GM18520 (cell line): ENCODE measurements at regions not wholly inside any gene's neighbourhood (a gene's known extent, or its start where the extent isn't known, plus 50 kb on each side); places are given as distances from the start of the nearest gene placed in this dataset.

ENCODE experiments used
- ATAC-seq: cut with Tn5 transposase; IDR thresholded peaks from one replicate; pipeline ENCODE4 v1.9.1; 2021; ENCODE audit not compliant: unreplicated experiment

DNA sequence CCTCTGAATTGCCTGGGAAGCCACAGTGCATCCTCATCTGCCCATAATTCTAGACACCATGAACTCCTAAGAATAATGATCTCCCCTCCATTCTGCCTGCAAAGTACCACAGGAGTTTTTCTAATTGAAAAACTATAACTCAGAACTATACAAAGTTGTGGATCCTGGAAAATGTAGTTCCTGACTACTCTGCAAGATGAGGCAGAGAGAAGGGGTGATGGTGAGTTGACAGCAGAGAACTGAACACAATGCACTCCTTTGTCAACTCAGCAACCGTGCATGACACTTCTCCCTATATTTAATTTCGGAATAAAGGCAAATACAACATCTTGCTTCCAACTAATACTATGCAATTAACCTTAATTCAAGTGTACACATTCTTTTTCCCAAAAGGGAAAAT, 471.1 kb upstream of the FAM98A start:
- ATAC-seq, result no peak

DNA sequence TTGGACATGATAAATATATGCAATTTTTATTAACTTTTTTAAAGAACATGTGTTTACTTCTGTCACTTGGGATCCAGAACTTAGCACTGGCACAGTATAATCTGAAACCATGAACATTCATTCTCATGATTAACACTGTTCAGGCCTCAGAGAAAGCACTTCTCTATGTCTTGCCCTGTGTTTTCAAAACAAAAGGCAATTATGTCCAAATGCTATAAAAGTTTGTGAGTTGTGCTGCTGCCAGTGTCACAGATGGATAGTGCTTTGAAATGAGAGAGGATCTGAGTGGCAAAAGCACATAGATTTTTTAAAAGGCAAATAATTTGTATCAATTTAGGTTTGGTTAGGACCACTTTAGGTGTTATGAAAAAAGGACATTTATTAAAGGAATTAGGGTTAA, 470.5 kb upstream of the FAM98A start:
- no peak for ATAC-seq

DNA sequence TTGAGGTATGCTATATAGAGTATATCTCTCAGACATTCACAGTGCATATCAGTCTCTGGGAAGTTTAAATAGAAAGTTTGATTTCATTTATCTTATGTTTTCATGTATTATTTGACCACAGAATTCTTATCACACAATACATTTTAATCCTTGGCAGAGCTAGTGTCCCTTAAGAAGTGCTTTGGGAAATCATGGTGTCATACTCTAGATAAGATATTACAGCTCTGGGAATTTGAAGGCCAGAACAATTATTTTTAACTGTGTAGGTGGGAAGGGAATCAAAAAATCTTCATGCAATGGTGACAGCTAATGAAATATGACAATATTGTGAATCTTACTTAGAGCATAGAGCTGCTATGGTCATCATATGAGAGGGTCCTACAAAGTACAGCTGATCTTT, 451.3 kb upstream of the FAM98A start:
- ATAC-seq, result no peak

DNA sequence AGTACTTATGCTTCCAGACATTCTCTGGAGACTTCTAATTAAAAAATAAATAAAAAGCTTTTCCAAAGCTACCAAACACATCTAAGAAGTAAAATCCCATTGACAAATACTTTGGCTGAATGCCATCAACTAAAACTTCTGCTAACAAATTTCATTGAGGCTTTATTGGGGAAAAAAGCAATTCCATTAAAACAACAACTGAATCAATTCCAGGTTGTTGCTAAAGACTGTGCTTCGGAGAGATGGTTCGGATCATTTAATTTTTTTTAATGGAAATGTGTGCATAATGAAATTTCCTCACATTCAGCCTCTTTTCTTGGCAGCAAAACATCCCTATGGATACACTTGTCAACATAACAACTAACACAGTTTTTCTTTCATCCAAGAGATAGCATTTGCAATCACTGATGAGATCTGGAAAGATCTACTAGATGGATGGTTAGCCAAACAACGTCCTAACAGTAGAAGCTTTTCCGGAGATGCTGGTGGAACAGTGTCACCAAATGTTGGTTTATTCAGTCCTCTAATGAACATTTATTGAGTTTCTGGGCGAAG, 446.1 kb upstream of the FAM98A start:
- no peak for ATAC-seq

DNA sequence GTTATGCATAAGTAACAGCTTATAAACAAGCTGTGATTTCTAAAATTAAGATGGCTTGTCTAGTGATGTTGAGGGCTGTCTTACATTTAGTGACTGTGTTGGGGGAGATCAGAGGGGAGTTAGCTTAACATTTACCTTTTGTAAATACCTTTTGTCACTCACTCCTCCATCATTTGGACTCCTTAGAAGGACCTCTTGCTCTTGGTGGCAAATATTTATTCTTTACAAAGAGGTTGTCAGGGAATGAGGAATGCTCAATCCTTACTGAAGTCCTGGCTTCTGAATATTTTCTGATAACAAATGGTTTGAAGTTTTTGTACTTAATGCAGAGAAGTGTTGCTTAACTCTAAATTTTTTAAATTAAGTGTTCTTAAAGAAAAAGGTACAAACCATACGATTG, 438.8 kb upstream of the FAM98A start:
- ATAC-seq, result no peak

DNA sequence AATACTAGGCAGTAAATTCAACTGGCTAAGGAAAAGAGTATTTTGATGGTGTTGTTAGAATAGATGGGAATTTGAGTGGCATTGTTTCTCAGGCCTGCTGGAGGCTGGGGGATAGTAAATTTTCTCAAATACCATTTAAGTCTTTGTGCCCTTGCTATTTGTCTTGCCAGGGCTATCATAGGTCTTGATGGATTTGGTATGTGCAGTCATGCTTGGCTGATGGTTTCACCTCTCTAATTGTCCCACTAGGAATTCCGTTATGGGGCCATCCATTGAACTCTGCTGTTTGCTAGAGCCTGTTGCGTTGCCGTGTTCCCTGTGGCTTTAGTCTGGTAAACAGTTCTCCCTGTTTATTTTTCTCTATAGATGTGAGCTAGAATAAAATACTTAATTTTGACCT, 438.1 kb upstream of the FAM98A start:
- no peak for ATAC-seq

DNA sequence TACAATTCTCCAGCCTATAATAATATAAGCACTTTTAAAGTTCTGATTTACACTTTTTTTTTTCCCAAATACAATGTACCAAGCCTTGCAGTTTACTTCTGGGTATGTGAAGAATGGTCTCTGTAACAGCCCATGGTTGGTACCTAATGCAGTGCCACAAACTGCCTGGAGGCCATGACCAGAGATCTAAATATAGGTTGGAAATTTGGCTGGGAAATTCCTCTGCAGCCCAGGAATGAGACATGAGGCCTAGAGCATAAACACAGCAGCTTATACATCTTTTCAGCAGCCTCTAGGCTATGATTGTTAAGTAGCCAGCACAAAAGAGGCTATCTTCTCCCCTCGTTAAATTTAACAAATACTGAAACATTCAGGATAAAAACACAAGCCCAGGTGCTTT, 432.0 kb upstream of the FAM98A start:
- ATAC-seq, result no peak

DNA sequence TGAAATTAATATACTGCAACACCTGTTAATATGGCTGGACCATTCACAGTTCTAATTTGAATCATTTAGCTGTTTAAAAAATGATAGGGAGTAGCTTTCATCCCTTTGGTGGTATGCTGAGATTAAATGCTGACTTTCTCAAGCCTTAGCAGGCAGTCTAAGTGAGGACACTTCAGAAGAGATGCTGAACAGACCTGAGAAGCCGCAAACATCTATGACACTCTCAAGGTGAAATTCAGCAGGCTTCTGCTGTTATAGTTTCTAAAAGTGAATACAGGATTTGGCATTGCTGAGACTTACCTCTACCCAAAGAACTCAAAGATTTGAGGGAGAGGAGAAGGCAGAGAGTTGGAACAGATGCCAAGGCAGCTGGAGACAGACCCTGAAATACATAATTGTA, 431.2 kb upstream of the FAM98A start:
- ATAC-seq, result no peak

DNA sequence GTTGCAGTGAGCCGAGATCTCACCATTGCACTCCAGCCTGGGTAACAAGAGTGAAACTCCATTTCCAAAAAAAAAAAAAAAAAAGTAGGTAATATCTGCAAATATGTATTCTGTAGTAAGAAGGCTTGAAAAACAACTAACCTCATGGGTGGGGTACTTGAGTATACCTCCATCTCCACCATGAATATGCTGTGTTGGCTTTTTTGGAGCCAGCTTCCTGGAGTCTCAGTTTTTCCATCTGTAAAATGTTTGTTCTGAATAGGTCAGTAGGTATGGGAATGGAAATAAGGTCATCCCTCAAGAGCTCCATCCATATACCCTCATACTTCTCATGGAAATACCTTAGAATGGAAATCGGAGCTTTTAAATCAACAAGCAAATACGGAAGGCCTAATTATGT, 430.0 kb upstream of the FAM98A start:
- no peak for ATAC-seq

DNA sequence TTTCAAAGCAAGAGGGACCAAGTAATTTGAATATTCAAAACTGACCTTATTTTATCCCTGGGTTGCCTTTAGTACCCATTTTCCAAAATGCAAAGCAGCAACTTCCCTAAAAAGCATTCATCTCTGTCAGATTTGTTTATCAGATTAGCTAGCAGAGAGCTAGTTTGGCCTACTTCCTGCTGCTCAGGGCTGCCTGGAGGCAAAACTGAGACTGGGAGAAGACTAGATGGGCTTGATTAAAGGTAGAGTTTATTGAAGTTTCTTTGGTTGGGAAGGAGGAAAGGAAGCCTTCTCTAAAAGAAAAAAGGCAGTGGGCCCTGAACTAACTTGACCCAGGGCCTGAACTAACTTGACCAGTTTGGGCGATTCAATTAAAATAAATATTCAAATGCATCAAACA, 426.1 kb upstream of the FAM98A start:
- no peak for ATAC-seq

DNA sequence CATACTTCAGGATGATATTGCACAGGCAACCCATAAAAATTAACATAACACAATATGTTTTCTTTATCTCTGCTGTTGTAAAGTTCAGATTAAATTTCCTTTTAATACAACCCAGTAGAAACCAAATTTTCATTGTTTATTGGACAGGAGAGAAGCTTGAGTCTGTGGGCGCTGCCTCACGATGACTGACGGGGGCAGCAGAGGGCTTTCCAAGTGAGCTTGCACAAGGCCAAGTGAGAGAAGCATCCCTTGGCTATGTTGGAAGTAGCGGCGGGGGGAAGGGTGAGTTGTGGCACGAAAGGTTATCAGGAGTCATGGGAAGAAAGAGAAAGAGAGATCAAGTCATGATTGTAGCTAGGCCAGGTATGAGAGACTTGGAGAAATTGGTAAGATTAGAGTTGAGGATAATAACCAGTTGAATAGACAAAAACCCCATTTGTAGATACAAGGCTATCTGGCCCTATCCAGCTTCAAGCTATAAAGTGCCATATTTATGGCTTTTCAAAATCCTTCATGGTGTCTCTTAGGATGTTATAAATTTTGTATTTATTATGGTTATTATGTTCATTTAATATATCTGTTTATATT, 413.7 kb upstream of the FAM98A start:
- ATAC-seq, result peak; percentile 46

DNA sequence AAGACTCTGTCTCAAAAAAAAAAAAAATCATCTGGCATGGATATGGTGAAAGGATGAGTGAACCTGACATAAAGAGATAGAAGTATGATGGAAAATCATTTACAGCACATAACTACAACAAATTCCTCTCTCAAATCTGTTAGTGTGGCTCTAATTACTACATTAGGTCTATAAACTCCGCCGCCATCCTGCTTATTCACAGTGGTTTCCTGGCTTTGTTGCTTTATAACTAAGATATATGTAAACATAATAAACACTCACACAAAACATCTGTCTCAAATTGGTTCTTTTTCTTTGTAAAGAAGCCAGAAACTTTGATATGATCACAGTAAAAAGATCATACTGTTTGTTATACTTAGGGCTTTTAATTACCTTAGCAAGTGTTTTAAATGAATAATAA, 412.6 kb upstream of the FAM98A start:
- ATAC-seq, result no peak

DNA sequence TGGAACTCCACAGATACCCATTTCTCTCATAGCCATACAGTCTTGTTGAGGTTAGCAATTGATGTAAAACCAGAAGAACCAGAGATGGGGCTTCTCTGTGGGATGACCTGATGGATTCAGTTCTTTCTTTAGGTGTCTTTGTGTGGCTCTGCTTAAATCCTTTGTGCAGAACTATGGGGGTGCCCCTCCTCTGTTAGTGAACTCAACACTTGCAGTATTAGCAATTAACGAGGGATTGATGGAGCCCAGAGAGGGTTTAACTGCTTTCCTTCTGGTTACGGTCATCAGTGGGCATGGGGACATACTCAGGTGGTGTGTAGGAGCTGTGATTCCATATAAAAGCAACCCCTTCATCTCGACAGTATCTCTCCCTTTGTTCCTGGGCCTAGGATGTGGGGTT, 406.8 kb upstream of the FAM98A start:
- no peak for ATAC-seq

DNA sequence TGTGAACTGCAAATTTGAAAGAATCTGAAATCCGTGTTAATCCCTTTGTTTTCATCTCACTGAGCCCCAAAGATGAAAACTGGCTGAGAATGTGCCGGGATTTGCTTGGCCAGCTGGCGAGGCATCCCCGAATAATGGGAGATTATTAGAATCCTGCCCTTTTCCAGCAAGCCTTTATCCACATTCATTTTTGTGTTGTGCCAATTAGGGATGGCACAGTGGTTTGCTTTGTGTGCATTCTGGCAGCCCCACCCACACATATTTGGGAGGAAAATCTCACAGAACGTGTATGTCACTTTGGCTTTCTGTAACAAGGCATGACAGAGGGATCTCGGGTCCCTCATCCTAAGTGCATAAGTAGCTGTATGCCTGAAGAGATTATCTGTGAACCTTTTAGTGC, 405.8 kb upstream of the FAM98A start:
- no peak for ATAC-seq

DNA sequence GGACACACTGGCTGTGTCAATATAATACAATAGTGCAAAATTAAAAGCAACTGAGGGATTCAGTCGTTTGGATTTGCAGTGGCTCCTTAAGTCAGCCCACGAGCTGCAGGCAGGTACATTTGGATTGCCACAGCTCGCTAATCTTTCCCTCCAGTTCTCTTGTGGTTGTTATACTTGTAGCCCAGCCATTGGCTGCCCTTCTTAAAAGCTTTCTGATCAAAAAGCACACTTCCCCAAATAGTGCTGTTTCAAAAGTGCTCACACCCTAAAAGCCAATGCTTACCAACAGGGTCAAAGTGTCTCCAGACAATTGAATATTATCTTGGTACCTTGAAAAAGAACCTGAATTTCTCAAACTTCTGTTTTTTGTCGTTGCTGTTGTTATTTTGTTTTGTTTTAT, 404.7 kb upstream of the FAM98A start:
- no peak for ATAC-seq

DNA sequence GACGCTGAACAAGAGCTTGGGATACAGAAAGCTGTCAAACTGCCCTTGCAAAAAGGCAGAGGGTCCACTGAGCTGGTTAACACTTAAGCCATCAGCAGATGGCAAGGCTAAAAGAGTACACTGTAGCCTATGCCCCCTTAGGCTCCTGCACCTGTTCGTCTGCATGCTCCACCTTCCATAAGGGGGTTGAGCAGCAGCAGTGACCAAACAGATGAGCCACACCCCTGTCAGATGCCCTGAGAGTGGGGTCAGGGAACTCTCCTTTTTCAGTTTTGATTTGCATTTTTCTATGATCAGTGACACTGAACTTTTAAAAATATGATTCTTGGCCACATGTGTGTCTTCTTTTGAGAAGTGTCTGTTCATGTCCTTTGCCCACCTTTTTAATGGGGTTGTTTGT, 402.5 kb upstream of the FAM98A start:
- ATAC-seq, result no peak

DNA sequence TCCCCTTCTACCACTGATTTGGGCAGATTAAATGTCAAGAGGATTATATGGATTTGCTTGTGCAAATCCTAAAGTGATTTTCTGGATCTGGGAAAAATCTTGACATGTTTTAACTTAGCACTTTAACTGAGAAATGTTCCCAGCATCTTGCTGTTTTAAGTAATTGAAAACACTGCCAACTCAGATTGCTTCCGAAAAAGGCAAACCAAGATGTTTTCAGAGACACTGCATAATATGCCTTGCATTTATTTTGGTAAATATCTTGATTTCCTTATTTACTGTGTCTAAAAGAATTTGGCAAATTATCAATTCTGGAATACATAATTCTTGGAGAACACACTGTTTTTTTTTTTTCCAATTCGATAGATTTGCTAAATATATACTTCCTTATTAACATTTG, 385.0 kb upstream of the FAM98A start:
- ATAC-seq, result no peak

DNA sequence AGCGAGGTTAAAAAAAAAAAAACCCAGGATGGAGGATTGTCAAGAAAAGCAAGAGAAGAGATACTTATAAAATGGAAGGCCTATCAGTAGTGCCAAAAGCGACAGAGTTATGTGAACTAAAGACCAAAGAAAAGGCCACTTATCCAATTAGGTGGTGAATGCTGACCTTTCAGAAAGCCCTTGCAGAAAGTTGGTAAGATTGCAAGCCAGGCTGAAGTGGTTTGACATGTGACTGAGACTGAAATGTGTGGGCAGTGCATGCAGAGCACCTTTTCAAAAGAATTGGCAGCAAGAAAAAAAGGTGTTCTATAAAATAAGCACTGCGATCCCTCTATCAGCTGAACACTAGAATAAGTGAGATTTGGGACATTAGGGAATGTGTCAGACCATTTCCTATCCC, 379.4 kb upstream of the FAM98A start:
- no peak for ATAC-seq

DNA sequence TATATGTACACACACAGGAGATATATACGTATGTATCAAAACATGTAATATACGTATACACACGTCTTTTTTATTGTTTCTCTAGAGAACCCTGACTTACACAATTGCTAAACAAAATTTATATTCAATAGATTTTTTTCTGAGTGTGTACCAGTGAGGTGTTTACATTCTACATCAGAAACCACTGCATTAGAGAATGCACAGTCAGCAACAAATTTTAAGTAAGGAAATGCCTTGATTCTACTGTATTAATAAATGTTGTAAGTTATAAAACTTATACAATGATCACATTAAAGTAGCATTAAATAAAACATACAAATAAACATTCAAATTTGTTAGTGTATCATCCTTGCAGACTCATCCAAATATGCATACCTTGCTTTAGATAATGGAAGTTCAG, 376.4 kb upstream of the FAM98A start:
- no peak for ATAC-seq

DNA sequence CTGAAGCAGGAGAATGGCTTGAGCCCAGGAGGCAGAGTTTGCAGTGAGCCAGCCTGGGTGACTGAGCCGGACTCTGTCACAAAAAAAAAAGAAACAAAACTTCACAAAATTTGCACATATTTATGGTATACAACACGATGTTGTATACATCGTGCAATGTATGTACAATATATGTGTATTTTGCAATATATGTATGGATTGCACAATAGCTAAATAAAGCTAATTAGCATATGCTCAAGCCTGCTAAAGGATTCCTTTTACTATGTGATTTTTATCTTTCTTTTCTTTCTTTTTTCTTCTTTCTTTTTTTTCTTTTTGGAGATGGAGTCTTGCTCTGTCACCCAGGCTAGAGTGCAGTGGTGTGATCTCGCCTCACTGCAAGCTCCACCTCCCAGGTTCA, 368.0 kb upstream of the FAM98A start:
- ATAC-seq, result no peak

DNA sequence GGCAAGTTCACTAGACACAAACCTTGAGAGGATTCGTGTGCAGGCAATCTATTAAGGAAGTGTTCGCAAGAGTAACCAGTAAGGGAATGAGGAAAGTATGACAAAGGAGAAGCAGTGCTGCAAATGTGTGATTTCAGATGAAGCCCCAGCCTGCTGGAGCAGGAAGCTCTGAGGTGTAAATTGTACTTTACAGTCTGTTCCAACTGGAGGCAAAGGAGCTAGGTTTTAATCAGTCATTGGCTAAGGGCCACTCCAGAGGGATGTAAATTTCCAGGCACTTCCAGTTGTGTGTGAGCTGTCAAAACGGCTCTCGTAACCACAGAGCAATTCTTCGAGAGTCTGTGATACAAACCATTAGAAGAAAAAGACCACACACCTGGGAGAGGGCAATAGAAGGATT, 359.5 kb upstream of the FAM98A start:
- ATAC-seq, result no peak

DNA sequence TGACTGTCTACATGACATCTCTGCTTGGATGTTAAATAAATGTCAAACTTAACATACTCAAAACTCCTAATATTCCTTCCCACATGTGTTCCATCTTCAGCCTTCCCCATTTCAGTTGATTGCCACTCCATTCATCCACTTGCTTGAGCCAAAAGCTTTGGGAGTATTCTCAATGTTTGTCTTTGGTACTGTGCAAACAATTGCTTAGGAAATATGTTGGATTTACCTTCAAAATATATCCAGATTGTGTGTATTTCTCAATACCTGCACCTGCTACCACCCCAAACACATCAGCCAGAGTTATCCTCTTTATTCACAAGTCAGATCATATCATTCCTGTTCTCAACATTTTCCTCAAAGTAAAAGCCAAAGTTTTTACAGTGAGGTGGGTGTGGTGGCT, 350.3 kb upstream of the FAM98A start:
- no peak for ATAC-seq

DNA sequence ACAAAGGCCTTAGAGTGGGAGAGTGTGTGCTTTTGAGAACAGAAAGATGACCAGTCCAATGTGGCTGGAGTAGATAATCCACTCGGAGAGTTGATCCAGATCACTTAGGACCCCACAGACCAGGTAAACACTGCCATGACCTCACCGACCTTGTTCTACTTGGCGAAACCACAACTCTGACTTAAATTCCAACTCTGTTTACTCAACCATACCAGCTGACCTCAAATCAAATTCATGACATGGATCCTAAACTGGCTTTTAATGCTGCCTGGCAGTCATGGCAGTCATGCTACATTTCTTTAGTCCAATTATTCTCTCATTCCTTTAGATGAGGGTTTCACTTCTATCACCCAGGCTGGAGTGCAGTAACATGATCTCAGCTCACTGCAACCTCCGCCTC, 347.1 kb upstream of the FAM98A start:
- no peak for ATAC-seq

DNA sequence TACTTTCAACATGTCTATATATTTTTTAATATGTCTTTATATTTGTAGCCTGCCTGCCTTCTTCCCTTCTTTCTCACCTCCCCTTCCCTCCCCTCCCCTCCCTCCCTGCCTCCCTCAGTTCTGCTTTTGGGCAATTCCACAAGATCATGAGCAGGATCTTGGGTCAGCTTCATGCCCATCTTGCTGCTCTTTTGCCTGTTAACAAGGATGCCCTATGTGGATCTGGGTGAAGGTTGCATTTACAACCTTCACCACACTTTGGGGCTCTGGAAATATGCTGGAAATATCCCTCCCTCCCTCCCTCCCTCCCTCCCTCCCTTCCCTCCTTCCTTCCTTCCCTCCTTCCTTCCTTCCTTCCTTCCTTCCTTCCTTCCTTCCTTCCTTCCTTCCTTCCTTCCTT, 334.1 kb upstream of the FAM98A start:
- ATAC-seq, result no peak
